Pons (tissue), 1 donor: ENCODE measurements at regions not wholly inside any gene's neighbourhood (a gene's known extent, or its start where the extent isn't known, plus 50 kb on each side); places are given as distances from the start of the nearest gene placed in this dataset.

Source experiments
- DNase-seq: peaks from one replicate; pipeline ENCODE4 v3.0.0-alpha.2; 2016; ENCODE audit warnings: low spot score

DNA sequence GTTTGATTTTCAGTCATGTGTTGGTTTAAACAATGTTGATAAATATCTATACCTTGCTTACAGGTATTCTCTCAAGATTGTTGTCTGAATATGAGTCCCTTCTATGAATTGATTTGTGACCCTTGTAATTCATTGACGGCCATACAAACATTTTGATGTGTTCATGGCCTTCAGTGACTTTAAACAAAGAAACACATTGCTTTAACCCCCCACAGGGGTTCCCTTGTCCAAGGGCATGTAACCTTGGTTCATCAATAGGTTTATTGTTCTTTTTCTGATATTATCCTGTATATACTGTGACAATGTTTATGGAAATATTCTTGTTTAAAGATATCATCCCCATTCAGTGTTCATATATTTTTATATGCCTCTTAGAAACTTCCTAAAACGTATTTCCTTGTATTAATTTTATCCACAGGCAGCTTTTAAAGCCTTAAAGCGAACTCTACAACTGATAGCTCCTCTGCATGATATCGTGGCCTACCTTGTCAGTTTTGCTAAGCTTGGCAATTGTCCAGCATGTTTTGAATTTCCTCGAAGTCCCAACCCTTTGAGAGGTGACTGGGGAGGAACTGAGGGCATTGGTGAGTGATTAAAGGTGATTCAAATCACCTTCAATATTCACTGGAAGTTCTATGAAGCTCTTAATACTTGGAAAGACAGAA lies 87.0 kb downstream of the CD164 start:
- DNase-seq, result no peak

- no peak for DNase-seq
Measured at GRCh38 chr6:109292983-109293586, 89.2 kb downstream of the CD164 start.

- no peak for DNase-seq
Measured at GRCh38 chr6:109292420-109292819, 89.8 kb downstream of the CD164 start.

DNA sequence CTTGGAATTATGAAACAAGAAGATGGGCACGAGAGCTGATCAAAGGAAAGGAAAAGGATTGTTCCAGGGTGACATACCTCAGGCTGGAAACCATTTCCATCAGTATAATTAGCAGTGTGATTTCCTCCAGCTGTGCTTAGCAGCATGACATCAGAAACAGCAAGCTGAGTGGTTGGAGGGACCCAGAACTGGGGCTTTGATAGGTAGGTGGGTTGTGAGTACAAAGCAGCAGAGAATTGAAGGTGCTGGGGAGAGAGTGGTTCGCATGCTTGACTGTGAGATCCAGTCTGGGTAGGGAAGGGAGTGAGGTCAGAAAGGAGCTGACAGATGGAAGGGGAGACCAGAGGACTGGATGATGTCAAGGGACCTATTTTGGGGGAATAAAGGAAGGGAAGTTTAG lies 90.4 kb downstream of the CD164 start:
- no peak for DNase-seq

DNA sequence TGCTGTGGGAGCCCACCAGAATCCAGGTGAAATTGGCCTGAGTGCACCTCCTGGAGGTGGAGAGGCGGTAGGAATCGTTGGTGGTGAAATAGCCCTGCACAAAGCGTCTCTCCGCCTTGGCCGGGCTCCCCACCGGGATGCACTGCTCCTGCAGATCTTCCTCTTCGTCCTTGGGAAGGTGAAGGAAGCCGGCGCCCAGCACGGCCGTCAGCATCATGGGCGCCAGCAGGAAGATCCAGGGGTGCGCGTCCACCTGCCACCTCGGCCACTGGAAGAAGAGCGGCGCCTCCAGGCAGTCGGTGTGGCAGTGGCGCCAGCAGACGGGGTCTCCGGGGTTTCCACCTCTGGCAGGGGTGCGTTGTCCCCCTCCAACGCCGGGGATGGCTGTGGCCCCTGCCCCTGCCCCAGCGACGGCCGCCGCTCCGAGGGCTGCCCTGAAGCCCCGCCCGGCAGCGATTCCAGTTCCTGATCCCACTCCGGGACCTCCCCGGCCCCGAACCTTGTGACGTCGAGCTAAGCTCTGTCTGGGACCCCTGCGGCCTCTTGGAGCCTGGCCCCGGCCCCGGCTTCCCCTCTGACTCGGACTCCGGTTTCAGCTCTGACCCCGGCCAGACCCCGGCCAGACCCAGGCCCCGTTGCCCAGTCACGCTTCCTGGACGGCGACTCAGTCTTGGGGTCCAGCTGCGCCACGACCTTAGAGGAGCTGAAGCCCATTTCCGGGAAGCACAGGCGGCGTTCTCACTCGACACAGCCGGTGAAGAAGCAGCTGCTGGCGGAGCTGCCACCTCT lies 91.9 kb downstream of the CD164 start:
- DNase-seq, result no peak

- no peak for DNase-seq
Measured at GRCh38 chr6:109285366-109285765, 96.9 kb downstream of the CD164 start.

- DNase-seq, result no peak
Measured at GRCh38 chr6:109284675-109285074, 97.6 kb downstream of the CD164 start.

GRCh38 chr6:109282756-109283155 lies 99.5 kb downstream of the CD164 start:
- DNase-seq, result no peak

GRCh38 chr6:109279628-109280027 lies 102.6 kb downstream of the CD164 start:
- DNase-seq, result no peak

GRCh38 chr6:109271622-109272021 lies 110.6 kb downstream of the CD164 start:
- no peak for DNase-seq

DNA sequence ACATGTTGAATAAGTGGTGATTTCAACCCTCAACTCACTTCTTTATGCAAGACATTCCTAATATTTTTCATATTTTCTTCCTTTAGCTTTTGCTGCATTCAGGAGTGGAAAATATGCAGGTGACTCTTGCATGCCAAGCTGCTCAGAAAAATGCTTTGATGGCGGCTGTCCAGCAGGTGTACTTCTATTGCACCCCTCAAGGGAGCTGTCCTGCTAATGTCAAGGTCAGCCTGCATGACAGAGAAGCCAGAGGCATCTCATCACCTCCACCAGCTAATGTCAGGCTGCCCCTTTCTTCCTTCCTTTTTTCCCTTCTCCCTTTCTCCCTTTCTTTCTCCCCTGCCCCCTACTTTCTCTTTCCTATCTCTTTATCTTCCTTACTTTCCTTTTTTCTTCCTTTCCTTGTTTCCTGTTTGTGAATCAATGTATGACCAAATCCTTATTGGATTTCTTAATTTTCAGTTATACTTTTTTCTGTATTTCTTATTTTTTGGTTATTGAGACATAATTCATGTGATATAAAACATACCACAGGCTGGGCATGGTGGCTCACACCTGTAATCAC lies 112.2 kb downstream of the CD164 start:
- no peak for DNase-seq

- DNase-seq, result no peak
Measured at GRCh38 chr6:109269057-109269456, 113.2 kb downstream of the CD164 start.

DNA sequence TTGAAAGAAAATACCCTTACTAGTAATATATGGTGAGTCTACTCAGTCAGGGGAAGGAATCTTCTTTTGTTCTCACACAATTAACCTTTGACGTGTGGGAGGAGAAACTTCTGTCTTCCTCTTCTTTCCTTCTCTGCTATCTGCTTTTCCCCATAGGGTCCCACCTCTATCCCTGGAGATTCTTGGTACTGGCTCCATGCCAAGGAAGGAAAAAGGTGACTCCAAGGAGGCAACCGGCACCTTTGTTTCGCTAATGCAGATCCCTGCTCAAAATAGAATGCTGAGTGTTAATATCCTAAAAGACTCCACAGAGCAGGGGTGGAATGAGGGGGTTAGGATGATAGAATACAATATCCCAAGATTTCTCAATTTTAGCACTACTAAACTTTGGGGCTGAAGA lies 116.7 kb downstream of the CD164 start:
- DNase-seq, result no peak

DNA sequence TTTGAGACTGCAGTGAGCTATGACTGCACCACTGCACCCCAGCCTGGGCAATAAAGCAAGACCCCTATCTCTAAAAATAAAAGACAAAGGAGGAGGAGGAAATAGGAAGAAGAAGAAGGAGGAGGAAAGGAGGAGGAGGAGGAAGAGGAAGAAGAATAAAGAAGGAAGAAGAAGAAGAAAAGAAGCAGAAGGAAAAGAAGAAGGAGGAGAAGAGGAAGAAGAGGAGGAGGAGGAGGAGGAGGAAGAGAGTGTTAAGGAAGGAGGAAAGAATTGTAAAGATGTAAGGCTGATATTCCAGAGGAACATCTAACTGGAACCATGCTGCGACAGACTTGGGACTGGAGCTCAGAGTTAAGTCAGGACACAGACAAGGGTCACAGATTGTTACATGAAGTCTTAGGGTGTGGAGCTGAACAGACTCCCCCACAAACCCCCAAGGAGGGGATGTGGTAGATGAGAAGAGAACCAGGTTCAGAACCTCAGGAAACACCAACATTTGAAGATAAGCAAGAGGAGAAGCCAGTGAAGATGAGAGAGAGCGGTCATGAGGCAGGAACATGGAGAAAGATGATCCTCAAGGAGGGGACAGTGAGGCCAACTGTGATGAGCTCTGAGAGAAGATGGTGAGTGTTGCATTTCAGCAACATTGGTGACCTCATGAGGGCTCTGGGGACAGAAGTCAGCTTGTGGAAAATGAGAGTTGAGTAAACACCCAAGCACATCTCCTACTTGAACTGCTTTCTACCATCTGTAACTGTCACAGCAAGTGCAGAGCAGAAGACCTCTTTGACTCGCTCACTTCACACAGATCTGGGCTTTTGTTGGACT lies 118.2 kb downstream of the CD164 start:
- DNase-seq, result no peak

DNA sequence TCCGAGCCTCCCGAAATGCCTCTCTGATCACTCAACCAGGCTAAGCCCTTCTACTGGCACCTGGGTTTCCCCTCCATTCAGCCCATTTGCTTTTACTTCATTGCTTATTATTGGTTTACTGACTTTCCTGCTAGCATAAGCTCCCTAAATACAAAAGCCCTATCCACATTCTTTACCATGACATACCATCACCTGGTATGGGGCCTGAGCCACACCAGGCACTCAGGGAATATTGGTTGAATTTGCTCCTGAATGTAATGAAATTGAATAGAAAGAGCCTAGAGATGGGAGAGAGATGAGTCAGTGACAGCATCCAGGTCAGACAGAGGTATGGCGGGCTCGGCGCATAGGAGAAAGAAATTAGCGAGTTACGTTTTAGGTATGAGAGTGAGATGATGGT lies 120.0 kb downstream of the CD164 start:
- DNase-seq, result no peak

DNA sequence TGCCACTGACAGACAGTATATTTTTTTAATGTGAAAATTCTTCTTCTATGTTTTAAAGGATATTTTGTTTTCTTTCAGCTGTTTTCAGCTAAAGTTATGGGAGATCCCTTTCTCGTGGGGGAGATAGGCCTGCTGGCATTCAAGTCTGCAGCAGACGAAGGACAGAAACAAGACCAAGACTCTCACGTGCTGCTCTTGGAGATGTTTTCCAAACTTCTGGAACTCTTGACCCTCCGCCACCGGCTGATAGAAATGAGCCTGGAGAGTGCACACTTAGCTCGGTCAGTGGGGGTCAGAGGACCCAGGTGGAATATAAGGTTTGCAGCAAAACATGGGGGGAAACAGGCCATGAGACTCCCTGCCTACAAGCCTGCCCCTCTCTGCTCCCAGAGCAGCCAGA lies 120.5 kb downstream of the CD164 start:
- DNase-seq, result no peak

GRCh38 chr6:109260701-109261100 lies 121.6 kb downstream of the CD164 start:
- DNase-seq, result no peak

GRCh38 chr6:109260126-109260525 lies 122.1 kb downstream of the CD164 start:
- DNase-seq, result no peak

- no peak for DNase-seq
Measured at GRCh38 chr6:109258129-109258528, 124.1 kb downstream of the CD164 start.

DNA sequence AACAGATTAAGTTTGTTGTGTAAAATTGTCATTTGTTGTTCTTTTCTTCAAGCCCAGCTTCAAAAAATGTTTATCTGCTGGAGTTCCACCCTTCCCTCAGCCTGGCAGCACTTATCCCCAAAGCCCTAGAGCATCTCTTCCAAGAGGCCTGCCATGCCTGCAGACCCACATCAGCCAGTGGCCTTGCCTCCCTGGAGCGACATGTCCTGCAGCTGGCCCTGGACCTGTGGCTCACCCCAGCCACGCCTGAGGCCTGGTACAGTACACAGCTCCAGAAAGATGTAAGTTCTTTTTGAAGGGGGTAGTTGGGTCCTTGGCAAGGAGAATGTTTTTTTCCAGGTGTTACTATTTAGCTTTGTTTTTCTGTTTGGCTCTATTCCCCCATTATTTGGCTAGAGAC lies 124.8 kb downstream of the CD164 start:
- no peak for DNase-seq

- no peak for DNase-seq
Measured at GRCh38 chr6:109255946-109256640, 126.2 kb downstream of the CD164 start.

DNA sequence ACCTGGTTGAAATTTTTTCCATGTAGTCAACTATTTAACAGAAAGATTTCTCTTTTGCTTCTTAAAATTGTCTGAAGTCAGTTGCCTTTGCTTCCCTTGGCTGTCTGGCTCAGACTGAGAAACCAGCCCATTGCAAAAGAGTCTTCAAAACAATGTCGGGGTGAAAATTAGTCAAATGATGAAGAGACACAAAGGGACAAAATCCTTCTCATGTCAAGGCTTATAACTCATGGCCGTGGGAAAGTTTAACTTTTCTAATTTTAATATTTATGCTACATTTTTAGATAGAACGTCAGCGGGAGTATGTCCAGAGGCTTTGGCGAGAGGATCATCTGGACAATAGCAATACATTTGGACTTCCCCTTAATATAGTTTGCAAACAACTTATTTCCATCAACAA lies 127.2 kb downstream of the CD164 start:
- DNase-seq, result no peak
